ES-I3 (cell line): ENCODE measurements at regions not wholly inside any gene's neighbourhood (a gene's known extent, or its start where the extent isn't known, plus 50 kb on each side); places are given as distances from the start of the nearest gene placed in this dataset.

ENCODE experiments used
- H3K36me3 ChIP-seq: 2 replicates; pipeline ENCODE4 v1.6.1; 2013; ENCODE audit warnings: mild to moderate bottlenecking, low read length, control low read depth, moderate library complexity; ENCODE audit not compliant: insufficient read depth
- H3K4me1 ChIP-seq: 2 replicates; pipeline ENCODE4 v1.6.1; 2013; ENCODE audit warnings: mild to moderate bottlenecking, control low read depth, low read length; ENCODE audit not compliant: insufficient read depth
- H3K9ac ChIP-seq: 2 replicates; pipeline ENCODE4 v1.6.1; 2013; ENCODE audit warnings: low read depth, mild to moderate bottlenecking, low read length, moderate library complexity
- H3K9me3 ChIP-seq: 2 replicates; pipeline ENCODE4 v1.6.1; 2013; ENCODE audit warnings: mild to moderate bottlenecking, low read length, moderate library complexity; ENCODE audit not compliant: control insufficient read depth, insufficient read depth

DNA sequence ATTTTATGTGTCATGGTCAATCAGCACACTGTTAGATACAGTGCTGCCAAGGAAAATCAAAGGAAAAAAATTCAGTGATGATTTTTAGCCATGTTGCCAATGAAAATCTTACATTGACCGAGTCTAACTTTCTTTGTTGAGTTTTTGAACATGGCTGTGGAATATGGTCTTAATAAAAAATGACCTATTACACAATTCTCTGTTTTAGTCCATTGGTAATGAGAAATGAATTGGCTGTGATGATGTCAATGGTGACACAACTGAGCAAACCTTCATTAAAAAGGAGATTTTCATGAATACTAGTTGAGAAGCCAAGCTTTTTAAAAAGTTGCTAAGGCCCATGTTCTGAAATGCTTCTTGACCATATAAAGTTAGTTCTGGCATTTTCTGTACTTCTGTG, 225.9 kb upstream of the GYPA start:
- H3K4me1 ChIP-seq: no peaks in the 10 kb centered on the region

DNA sequence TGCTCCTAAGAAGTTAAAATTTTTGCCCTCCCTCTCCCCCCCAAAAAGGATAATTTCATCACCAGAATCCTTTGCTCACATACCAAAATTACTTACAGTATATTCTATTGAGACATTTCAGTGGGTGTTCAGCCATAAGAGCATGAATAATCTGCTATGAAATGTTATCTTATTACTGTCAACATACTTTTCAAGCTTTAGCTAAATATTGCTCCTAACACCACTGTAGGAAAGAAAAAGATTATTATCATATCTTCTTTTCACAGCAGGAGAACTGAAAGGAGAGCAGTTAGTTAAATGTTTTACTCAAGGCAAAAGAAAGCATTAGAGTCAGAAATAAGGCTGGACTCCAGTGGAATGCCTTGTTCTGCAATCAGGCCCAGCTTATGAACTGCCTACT, 231.0 kb upstream of the GYPA start:
- Histone ChIP-seq H3K9me3 (no peaks in the 10 kb centered on the region), H3K36me3 (no peaks in the 10 kb centered on the region), H3K4me1 (peaks cover 9% of the 10 kb centered on the region), H3K9ac (no peak overlapping the region)

More for the DNA sequence above, 225.9 kb upstream of the GYPA start:
- Histone ChIP-seq H3K9me3 (no peaks in the 10 kb centered on the region), H3K36me3 (no peaks in the 10 kb centered on the region), H3K9ac (no peak overlapping the region)

GRCh38 chr4:144374065-144374464, 233.5 kb upstream of the GYPA start:
- no peaks in the 10 kb centered on the region for H3K36me3 ChIP-seq
- no peaks in the 10 kb centered on the region for H3K9me3 ChIP-seq
- no peak overlapping the region for H3K9ac ChIP-seq
- peaks cover 17% of the 10 kb centered on the region for H3K4me1 ChIP-seq

DNA sequence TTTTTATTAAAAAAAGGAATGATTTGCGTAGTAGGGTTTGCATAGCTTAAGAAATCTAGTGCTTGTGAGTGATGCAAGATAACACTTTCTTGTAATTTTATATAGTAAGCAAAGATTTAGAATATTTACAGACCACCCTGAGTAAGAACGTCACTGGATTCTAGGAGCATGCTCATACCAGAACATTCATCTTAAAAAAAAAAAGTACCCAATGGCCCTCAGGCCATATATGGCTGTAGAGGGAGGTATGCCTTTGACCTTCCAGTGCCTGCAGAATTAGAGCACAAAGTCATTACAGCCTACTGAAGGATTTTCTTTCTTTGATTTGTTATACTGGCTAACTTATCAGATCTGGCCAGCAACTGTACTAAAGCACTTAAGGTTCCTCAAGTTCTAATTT, 236.3 kb upstream of the GYPA start:
- Histone ChIP-seq H3K9me3 (no peaks in the 10 kb centered on the region), H3K9ac (no peak overlapping the region), H3K36me3 (no peaks in the 10 kb centered on the region), H3K4me1 (peaks cover 17% of the 10 kb centered on the region)

GRCh38 chr4:144384408-144384807, 243.9 kb upstream of the GYPA start:
- H3K9ac ChIP-seq: no peak overlapping the region
- H3K9me3 ChIP-seq: peaks cover 12% of the 10 kb centered on the region
- H3K4me1 ChIP-seq: no peaks in the 10 kb centered on the region
- H3K36me3 ChIP-seq: no peaks in the 10 kb centered on the region

- no peaks in the 10 kb centered on the region for H3K9me3 ChIP-seq
- no peaks in the 10 kb centered on the region for H3K36me3 ChIP-seq
- no peak overlapping the region for H3K9ac ChIP-seq
- H3K4me1 ChIP-seq: no peaks in the 10 kb centered on the region
Observed at GRCh38 chr4:144399927-144400326, 246.0 kb upstream of the HHIP start.

DNA sequence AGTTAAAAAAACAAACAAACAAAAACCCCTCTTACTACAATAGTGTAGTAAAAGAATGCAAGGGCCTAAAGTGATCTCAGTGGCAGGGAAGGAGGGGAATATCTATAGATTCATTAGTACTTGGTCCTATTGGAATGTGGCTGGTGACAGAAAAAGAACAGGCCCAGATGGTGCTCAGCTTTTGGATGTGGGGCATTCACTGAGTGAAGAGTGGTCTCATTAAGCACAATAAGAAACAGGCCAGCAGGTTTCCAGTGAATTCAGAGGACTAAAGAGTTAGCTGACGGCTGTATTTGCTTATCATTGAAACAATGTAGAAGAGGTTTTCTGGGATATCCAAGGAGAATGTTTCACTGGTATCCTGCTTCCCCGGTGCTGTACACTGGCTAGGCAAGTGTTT, 243.8 kb upstream of the HHIP start:
- H3K9me3 ChIP-seq: no peaks in the 10 kb centered on the region
- no peaks in the 10 kb centered on the region for H3K36me3 ChIP-seq
- H3K9ac ChIP-seq: no peak overlapping the region
- H3K4me1 ChIP-seq: no peaks in the 10 kb centered on the region

GRCh38 chr4:144402999-144403398, 243.0 kb upstream of the HHIP start:
- H3K9me3 ChIP-seq: no peaks in the 10 kb centered on the region
- no peaks in the 10 kb centered on the region for H3K4me1 ChIP-seq
- no peaks in the 10 kb centered on the region for H3K36me3 ChIP-seq
- H3K9ac ChIP-seq: no peak overlapping the region

- Histone ChIP-seq H3K36me3 (no peaks in the 10 kb centered on the region), H3K9me3 (no peaks in the 10 kb centered on the region), H3K4me1 (no peaks in the 10 kb centered on the region), H3K9ac (no peak overlapping the region)
Observed at GRCh38 chr4:144403893-144404292, 242.1 kb upstream of the HHIP start.

GRCh38 chr4:144409525-144409924, 236.4 kb upstream of the HHIP start:
- Histone ChIP-seq H3K4me1 (no peaks in the 10 kb centered on the region), H3K36me3 (no peaks in the 10 kb centered on the region), H3K9me3 (no peaks in the 10 kb centered on the region), H3K9ac (no peak overlapping the region)

DNA sequence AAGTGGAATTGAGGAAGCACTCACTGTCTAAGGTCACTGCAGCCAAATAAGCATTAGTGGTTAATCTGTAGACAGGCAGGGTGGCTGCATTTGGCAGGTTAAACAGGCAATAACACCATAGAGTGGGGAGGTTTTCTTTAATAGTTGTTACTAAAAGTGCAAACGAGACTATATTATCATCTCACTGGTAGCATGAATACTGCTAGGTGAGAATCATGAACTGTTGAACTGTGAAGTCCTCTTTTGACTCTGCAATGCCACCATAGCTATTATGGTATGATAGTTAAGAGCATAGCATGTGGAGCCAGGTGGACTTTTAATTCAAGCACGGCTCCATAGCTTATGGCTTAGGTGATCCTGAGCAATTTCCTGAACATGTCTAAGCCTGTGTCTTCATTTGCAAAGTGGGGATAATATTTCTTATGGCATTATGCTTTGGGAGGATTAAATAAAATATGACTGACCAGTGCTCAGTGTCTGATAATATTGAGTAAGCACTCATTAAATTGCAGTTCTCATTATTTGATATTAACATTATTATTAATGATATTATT, 235.6 kb upstream of the HHIP start:
- Histone ChIP-seq H3K9ac (no peak overlapping the region), H3K4me1 (no peaks in the 10 kb centered on the region), H3K36me3 (no peaks in the 10 kb centered on the region), H3K9me3 (no peaks in the 10 kb centered on the region)

GRCh38 chr4:144411119-144411518, 234.8 kb upstream of the HHIP start:
- no peaks in the 10 kb centered on the region for H3K9me3 ChIP-seq
- no peaks in the 10 kb centered on the region for H3K36me3 ChIP-seq
- no peak overlapping the region for H3K9ac ChIP-seq
- no peaks in the 10 kb centered on the region for H3K4me1 ChIP-seq

GRCh38 chr4:144411700-144412099, 234.3 kb upstream of the HHIP start:
- H3K36me3 ChIP-seq: no peaks in the 10 kb centered on the region
- H3K9ac ChIP-seq: no peak overlapping the region
- no peaks in the 10 kb centered on the region for H3K9me3 ChIP-seq
- no peaks in the 10 kb centered on the region for H3K4me1 ChIP-seq

DNA sequence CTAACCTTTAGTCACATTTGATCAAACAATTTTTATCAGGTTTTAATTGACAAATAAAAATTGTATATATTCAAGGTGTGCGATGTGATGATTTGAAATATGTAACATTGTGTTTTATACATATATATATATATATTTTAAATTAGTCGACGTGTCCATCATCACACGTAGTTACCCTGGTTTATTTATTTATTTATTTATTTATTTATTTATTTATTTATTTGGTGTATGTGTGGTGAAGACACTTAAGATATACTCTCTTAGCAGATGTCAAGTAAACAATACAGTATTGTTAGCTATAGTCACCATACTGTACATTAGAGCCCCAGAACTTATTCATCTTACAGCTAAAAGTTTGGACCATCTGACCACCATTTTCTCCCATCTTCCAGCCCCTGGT, 224.9 kb upstream of the HHIP start:
- no peaks in the 10 kb centered on the region for H3K9me3 ChIP-seq
- no peak overlapping the region for H3K9ac ChIP-seq
- no peaks in the 10 kb centered on the region for H3K36me3 ChIP-seq
- H3K4me1 ChIP-seq: peaks cover 4% of the 10 kb centered on the region; the same call in 1 of the 2 replicates

DNA sequence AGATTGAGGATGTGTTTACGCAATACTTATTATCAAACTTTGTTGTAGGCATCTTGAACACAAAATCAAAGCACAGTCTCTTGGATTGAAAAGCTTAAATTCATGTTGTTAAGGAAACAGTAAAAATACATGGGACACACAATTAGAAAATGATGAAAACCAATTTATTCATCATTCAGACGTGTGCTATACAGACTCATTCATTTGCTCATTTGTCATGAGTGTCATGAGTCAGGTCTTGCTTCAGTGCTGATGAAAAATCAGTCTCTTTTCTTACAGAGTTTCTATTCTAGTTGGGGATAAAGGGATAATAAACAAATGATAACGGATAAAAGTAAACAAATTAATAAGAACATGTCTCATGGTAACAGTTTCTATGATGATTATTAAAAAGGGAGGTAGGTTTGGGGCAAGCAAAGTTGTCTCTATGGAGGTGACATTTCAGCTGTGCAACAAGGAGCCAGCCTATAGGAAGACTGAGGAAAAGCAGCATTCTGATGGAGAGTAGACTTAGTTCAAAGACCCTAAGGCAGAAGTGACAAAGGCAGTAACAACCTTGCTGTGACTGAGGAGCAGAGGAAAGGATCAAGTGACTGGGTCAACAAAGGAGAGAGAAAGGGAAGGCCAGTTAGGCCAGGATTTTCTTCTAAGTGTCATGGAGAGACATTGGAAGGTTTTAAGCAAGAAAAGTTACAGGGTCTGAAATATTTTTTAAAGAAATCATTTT, 224.0 kb upstream of the HHIP start:
- Histone ChIP-seq H3K4me1 (peaks cover 4% of the 10 kb centered on the region; the same call in 1 of the 2 replicates), H3K9me3 (no peaks in the 10 kb centered on the region), H3K9ac (no peak overlapping the region), H3K36me3 (no peaks in the 10 kb centered on the region)
